ENCODE measurements at regions not wholly inside any gene's neighbourhood (a gene's known extent, or its start where the extent isn't known, plus 50 kb on each side); places are given as distances from the start of the nearest gene placed in this dataset.

DNA sequence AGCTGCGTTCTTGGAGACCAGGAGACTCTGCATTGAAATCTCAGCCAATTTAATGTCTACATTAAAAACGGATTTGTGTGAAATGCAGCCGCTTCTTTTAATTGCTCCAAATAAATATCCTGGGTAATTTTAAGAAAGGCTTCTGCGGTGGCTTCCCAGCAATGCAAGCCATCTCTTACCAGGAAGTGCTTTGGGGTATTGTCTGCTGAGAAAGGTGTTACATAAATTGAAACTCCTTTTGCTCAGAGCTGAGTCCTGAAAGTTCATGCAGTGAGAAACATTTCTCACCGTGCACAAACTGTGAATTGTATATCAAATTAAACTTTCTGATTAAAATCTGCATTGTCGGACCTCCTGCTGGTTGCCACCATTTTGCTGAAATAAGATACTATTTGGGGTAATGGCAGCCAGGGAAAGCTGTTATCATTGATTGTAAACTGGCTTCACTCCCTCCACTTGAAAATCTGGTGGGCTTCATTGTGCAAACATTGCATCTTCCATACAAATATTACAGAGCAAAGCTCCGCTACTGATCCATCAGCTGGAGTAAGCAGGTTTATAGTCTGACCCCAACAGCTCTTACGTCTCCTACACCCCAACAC, 59.5 kb downstream of the ZIC5 start:
- DNase-seq: no peak

DNA sequence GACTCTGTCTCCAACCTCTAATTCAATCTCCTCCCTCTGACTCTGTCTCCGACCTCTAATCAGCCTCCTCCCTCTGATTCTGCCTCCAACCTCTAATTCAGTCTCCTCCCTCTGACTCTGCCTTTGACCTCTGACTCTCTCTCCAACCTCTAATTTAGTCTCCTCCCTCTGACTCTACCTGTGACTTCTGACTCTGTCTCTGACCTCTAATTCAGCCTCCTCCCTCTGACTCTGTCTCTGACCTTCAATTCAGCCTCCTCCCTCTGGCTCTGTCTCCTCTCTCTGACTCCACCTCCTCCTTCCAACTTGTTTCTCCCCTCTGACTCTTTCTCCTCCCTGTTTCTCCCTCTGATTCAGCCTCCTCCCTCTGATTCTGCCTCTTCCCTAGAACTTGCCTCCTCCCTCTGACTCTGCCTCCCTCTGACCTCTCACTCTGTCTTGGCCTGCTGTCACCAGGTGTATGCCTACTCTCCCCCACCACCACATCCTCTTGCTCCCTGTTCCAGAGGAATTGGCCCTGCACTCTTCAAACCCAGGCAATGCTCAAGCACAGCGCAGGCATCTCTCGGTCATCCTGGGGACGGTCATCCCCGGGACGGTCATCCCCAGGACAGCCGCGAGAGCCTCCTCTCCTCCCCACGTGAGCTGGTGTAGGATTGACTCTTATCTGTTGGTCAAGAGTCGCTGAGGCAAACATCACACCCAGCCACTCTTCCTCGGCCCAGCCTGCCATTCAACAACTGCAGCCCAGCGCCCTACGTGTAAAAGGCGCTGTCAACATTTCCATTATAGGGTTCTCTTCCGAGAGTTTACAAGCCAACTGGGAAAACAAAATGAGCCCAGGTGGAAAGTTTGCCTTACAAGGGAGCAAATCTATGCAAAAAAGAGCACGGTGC, 60.2 kb downstream of the ZIC5 start:
- no peak for DNase-seq

DNA sequence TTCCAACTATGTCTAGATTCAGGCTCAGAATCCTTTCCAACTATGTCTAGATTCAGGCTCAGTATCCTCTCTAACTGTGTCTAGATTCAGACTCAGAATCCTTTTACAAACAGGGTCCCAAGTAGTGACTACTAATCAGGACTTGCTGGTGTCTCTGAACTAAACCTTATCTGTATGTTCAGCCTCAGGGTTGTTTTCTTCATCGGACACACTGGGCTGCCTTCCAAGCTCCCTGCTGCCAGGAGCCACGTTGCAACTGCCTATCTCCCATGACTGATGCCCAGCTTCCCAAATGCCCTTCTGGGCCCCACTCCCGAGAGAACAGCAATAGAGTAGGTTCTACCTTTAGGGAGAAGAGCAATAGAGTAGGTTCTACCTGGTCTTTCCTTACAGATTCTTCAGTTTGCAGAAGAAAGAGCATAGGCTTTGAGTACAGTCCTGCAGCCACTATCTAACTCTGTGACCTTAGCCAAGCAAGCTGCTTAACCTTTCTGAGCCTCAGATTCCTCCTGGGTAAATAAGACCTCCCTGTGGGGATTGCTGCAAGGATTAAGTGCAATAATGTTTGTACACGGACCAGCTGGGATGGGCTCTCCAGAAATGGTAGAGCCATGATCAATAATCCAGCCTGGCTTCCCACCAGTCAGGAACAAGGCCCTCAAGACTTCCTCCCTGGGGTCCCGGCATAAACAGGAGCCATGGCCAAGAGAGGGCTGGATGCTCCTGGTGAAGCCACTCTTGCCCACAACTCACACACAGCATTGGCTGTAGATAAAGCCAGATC, 61.5 kb downstream of the ZIC5 start:
- no peak for DNase-seq

DNA sequence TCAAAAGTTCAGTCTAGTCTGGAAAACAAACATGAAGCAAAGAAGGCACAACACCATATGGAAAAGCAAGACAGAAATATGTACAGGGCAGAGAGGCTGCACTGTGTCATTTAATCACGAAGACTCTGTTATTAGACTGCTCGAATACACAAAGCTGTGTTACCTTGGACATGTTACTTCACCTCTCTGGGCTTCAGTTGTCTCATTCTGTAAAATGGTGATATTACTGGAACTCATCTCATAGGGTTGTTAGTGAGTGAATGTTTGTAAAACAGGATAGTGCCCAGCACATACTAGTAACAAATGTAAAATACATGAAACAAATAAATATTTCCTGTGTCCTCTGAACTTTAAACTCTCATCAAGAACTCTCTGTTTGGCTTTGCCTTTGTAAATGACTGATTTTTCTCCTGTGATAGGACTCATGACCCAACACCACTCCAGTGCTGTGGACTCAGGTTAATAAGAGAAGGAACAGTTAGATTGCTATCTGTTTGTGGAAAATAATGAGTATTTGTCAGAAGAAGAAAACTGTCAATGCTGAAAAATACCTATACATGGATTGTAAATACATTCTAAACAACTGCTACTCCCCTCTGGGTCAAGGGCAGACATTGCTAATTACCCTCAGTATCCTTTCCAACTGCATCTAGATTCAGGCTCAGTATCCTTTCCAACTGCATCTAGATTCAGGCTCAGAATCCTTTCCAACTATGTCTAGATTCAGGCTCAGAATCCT, 62.3 kb downstream of the ZIC5 start:
- DNase-seq: no peak

DNA sequence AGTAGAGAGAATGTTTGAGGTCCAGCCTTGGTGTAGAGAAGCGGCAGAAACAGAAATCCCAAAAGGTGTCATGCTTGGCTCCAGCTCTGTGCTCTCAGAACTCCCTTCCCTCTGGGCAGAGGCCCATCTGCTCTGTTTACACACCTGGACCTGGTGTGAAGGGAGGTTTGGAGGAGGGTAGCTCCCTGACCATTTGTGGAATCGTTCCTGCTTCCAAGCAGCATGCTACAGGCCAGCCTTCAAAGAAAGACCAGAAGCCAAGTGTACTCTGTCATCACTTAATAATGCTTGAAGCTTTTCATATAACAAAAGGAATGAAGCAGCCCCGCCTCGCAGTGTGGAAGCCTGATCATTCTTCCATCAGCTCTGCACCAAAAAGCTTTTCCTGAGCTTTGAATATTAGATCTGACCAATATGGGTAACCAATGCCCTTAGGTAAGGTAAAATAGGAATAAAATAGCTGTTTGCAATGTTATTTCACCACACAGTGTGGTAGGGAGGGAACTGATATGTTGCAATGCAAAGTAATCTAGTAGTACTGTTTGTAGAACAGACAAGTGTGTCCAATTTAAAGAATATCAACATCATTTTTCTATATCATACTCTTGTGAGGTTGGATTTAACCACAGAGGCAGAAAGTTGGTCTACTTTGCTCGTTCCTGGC, 63.3 kb downstream of the ZIC5 start:
- no peak for DNase-seq

DNA sequence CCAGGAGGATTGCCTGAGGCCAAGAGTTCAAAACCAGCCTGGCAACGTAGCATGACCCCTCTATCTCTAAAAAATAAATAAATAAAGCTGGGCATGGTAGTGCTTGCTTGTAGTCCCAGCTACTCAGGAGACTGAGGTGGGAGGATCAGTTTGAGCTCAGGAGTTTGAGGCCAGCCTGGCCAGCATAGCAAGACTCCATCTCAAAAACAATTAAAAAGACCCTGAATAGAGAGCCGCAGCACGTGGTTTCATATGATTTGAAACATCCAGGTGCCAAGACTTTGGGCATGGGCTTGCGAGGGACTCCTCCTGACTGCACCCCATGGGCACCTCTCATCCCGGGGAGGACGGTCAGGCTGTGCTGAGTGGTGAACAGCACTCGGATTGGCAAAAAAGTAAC, 63.9 kb downstream of the ZIC5 start:
- DNase-seq: no peak

DNA sequence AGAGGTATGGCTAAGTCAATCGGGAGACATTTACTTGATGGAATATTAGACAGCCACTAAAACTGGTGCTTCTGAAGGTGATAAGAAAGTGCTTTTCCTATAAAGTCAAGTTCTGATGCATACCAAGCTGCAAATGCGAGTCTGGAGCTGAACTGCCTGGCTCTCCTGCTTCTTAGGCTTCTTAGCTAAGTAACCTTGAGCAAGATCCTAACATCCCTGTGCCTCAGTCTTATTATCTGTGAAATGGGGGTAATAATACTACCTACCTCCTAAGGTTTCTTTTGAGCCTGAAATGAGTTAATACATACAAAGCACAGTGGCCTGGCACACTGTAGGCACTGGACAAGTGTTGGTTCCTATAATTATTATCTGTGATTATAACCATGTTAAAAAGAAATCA, 64.5 kb downstream of the ZIC5 start:
- DNase-seq: no peak

DNA sequence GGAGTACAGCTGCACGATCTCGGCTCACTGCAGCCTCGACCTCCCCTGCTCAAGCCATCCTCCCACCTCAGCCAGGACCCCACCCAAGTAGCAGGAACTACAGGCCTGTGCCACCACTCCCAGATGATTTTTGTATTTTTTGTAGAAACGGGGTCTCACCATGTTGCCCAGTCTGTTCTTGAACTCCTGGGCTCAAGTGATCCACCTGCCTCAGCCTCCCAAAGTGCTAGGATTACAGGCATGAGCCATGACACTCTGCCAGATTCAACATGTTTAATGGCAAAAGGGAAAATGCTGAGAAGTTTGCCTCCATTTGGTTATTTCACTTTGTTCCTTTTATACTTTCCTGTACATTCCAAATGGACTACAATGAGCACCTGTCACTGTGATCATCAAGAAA, 65.8 kb downstream of the ZIC5 start:
- no peak for DNase-seq

DNA sequence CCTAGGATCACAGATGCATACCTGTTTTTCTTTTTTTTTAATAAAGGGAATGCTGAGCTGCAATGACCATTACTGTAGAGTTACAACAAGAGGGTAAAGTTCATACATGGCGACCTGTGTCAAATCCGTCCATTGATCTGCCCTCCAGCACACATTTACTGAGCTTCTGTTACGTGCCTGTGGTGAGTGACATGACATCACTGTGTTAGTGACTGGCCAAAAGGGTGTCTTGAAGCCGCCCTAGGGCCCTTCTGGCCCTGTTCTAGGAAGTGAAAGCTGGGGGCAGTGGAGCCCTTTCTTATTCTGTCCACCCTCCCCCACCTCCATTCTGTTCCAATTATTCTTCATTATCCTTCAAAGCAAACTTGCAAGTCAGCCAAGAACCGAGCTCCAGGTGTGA, 66.3 kb downstream of the ZIC5 start:
- DNase-seq: no peak

DNA sequence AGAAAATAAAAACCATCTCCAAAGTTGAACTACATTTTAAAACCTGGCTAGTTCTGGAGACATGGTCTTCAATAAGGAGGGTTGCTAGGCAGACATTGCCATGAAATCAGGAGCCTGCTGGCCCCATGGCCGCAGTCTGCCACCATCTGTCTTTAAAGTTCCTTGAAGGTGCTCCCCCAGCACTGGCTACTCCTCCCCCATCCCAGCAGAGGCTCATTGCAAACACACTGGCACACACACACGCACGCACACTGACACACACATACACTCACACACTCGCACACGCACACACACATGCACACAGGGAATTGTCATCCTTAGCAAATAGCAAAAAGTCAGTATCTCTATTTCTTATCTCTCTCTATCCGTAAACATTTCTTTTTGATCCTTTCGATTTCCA, 68.4 kb downstream of the ZIC5 start:
- no peak for DNase-seq

DNA sequence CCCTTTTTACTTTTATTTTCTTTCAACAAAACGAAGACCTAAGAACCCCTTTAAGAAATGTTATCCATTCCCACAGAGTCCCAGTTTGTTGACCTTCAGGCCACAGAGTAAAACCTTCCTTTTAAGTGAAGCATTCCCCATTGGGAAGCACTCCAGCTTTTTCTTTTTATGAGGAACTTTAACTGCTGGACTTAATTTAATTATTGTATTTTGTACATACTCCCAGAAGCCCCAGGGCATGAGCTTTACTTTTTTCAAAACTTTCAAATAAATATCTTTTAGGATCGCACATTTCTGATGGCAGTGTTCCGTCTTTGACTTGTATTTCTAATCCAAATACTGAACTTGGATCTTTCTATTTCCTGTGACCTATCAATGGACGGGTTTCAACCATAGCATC, 68.9 kb downstream of the ZIC5 start:
- no peak for DNase-seq

DNA sequence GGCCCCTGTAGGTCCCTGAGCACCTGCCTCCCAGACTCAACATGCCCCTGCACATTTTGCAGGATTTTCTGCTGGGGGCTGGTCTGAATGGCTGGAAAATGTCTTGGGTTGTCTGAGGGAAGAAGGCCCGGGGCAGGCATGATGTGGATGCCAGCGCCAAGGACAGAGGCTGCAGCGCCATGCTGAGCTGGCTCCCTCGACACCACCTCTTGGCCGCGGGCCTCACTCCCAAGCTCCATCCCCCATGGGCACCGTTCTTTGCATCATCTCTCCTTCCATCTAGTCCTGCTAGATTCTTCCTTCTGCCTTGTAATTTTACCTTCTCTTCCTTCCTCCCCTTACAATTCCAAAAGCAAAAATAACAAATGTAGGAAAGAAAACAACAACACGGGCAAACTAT, 70.6 kb downstream of the ZIC5 start:
- no peak for DNase-seq

DNA sequence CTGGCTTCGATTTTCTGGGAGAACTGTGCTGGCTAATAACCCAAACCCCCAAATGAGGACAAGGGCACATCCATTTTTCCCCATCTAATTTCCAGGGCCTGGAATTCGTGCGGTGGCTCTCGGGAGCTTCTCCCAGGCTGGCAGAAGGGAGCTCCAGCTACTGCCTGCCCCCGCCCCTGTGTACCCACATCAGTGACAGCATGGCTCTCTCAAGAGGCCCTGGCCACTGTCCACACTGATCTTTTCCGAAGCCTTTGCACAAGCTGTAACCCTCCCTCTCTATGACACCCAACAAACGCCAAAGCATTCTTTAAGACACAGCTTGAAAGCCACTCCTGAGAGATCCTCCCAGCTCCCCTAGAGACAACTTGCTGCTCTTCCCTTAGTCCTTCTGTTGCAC, 73.1 kb downstream of the ZIC5 start:
- no peak for DNase-seq

DNA sequence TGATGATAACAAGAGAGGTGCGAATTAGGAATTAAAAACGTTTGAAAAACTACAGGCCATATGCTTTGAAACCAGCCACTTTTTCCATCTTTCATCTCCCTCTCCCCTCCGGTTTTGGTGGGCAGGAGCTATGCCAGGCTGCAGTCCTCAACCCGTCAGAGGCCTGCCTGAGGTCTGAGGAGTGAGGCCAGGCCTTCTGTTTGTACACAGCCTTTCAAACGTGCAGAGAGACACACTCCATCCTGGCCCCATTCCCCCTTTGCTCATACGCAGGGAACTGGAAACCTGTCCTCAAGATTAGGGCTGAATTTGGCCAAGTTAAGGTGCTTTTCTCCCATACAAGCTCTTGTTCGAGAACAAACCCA, 74.5 kb downstream of the ZIC5 start:
- no peak for DNase-seq

DNA sequence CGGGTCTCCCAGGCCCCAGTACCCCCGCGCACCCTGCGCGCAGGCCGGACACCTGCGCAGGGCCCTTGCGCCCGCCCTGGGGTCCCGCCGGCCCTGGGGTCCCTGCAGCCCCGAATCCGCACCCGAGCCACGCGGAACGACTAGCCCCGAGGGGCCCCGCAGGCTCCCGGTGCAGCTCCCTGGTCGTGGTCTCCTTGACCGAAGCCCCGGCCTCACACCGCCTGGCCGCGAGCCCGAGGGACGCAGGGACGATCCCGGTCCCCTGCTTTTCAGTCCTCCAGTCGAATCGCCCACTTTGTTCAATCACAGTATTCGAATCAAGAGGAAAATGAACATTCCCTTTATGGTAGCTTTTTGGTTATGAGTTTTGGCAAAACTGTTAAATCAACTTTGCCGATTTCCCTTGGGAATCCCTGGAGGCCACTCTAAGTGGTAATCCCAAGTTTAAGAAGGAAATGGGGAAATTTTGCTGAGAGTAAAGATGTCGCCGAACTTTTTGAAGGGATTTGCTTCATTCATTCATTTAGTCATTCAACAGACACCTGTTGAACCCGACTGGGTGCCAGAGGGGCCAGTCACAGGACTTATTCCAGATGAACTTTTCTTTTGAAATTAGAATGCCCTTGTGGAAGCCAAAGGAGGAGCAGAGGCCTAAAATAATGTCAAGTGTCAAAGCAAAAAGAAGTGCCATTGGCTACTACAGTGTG, 75.0 kb downstream of the ZIC5 start:
- no peak for DNase-seq

DNA sequence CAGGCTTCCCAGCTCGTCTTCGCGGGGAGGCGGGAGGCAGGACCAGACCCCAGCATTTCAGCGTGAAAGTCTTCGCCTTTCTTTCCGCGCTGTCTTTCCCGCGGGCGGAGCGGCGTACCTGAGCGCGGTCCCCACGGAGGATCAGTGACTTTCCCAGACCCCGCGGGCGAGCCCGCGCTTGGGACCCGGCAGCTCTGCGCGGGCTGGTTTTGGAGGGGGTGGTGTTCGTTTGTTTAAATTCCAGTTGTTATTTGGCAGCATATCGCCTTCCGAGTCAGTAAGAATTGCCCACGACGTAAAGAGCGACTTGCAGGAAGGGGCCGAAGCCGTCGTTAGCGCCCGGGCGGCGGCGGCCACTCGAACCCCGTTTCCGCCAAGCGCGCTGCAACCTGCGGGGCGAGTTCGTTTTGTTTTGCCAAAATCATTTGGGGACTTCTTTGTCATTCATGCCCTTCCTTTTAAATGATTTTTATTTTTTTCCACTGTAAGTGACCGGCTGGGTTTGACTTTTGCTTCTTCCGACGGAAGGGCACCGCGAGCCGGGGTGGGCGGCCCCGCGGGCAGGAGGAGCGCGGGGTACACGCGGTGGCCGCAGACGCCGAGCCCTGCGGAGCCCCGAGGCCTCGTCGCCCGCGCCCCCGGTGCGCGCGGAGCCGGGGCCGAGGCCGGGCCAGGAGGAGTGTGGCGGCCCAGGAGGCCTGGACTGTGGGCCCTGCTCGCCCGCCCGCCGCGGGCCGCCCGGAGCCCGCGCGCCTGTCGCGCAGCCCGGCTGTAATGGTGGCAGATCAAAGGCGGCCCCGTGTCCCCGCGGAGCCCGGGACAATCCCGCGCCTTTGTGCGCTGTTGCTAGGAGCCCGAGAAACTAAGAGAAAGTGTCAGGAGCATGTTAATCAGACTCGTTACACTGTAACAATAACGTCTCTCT, 75.9 kb downstream of the ZIC5 start:
- no peak for DNase-seq

DNA sequence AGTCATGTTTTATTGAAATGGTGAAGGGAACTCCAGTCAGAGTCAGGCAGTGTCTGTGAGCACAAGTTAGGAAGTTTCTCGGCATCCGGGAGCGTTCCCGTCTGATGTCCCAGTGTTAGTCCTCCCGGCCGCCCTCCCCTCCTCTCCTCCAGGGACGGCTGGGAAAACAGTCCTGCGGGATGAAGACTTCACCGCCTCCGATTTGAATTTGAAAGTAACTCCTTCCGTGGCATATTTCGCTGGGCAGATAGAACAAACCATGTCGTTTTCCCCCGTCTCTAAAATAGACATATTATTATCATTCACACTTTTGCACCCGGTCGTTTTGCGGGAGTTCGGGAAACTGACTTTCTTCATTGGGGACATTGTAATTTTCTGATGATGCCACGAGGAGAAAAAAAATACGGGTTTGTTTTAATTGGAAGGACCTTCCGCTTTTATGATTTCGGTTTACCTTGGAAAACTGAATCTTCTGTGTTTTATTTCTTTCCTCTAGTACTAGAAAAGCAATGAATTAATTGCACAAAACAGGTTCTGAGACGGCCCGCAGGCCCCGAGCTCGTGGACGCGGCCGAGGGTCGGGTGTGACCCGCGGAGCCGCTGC, 76.6 kb downstream of the ZIC5 start:
- no peak for DNase-seq

DNA sequence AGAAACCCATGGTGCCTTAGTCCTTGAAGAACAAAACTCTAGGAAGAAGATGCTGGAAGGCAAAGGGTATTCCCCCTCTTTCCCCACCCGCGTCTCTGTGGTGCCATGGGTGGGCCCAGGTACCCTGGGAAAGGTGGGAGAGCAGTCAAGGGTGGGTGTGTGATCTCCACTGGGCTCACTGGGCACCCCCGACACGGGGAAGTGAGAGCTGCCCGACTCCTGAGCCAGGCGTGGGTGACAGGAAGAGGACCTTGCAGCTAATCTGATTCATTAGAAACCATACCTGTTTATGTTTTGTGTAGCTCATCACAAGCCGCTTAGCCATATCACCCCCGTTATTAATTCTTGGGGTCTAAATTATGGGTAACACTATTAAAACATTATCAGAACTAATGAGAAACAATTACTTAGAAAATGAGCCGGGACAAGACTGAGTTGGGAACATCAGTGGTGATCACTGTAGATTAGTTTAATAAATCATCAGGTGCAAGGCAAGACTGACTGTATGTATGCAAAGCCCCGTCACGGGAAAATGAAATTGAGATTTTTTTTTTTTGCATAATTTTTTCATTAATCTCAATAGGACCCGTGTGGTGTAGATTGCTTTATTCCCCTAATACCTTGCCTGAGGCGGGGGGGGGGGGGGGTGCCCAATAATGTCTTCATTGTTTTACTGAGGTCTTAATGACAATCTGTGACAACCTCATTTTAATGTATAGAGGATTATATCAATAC, 77.3 kb downstream of the ZIC5 start:
- DNase-seq: no peak

DNA sequence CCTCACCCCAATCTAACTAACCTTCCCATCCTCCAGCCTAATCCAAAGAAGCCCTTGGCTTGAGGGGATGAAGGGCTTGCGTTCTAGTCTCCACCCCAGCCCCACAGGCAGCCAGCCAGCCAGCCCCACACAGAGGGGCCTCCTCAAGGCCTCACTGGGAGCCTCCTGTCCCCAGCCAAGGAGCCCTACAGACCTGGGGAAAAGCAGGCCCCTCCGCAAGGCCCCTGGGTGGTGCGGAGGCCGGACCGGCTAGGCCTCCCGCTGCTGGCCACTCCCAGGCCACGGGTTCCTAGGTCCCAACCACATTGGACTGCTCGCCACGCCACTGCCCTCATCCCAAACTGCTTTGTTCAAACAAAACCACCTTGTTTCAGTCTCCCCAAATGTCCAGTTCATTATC, 78.0 kb downstream of the ZIC5 start:
- DNase-seq: no peak
